Psoas muscle (tissue), 7 donors: ENCODE measurements at regions not wholly inside any gene's neighbourhood (a gene's known extent, or its start where the extent isn't known, plus 50 kb on each side); places are given as distances from the start of the nearest gene placed in this dataset.
"Not testable (repeated sequence)": the region's sequence is repeated elsewhere in the genome, so short reads cannot be mapped to it uniquely, and the experiment has no call there.

Experiments used
- ATAC-seq, 4 donors: fragments of 200-7000 bp; cut with Tn5 transposase; one replicate each; pipeline ENCODE4 v1.9.1; 2020; ENCODE audit warnings: moderate library complexity in 3 of 4, mild to moderate bottlenecking in 2 of 4
- DNase-seq, 2 donors: peaks; one replicate each; pipeline ENCODE4 v3.0.0-alpha.2; 2020
- H3K27ac ChIP-seq: fragments of 200-600 bp; one replicate; pipeline ENCODE4 v1.8.0; 2022
- H3K27me3 ChIP-seq, 3 donors: fragments of 200-600 bp in 1 of 3; one replicate each; pipeline versions ENCODE4 v1.6.1 to v1.8.0; 2013 to 2022; ENCODE audit warnings: low read length in 2 of 3, mild to moderate bottlenecking in 2 of 3, moderate library complexity in 1 of 3; ENCODE audit not compliant: insufficient read depth in 3 of 3
- H3K36me3 ChIP-seq, 2 donors: fragments of 200-600 bp in 1 of 2; one replicate each; pipeline versions ENCODE4 v1.6.1 to v1.8.0; 2013 to 2022; ENCODE audit warnings: low read depth in 1 of 2, mild to moderate bottlenecking in 1 of 2, moderate library complexity in 1 of 2; ENCODE audit not compliant: insufficient read depth in 1 of 2
- H3K4me1 ChIP-seq: fragments of 200-600 bp; one replicate; pipeline ENCODE4 v1.8.0; 2022
- H3K4me3 ChIP-seq: fragments of 200-600 bp; one replicate; pipeline ENCODE4 v1.8.0; 2022; ENCODE audit warnings: mild to moderate bottlenecking
- H3K9me3 ChIP-seq: fragments of 200-600 bp; one replicate; pipeline ENCODE4 v1.8.0; 2022
- CTCF ChIP-seq: fragments of 200-600 bp; IDR thresholded peaks from one replicate; pipeline ENCODE4 v1.8.0; 2022; ENCODE audit warnings: antibody characterized with exemption
- WGBS, 3 donors: extraction: QIAGEN DNeasy Blood & Tissue Kit; methylation state at CpG; one replicate each; pipeline versions ENCODE4 v1.1.6 to v1.1.7; 2013; 5-methylcytosine and 5-hydroxymethylcytosine counted together
- intact Hi-C, 2 donors: fragments of 100-400 bp; cut with DNase I; formaldehyde crosslinking; loops; one replicate each; pipeline versions ENCODE4 v1.11.0 to v1.14.2; 2022
- donor health status: healthy with polysubstance abuse.
- donor health status: DM: no; HTN: no; CAD: no; lungs with moderate emphysema.
- donor health status: Bipolar disorder and iron deficiency.
- donor health status: healthy.
- donor health status: DM: yes; HTN: yes; CAD: no.
- donor health status: DM: no; HTN: no; CAD: no.
- donor health status: DM: yes; HTN: yes; CAD: no.

- H3K4me3 ChIP-seq, ATAC-seq, H3K36me3 ChIP-seq, H3K4me1 ChIP-seq, H3K27me3 ChIP-seq, H3K27ac ChIP-seq, intact Hi-C loops, DNase-seq, H3K9me3 ChIP-seq: not testable (repeated sequence)
- 92 to 94% (median 93%) methylated on average over 30 of the region's 30 CpGs for WGBS, 3 donors
Observed at GRCh38 chr17:26981845-26982425, 312.0 kb upstream of the WSB1 start.

- not testable (repeated sequence) for H3K4me1 ChIP-seq, ATAC-seq
- 80 to 83% (median 82%) methylated on average over 3 of the region's 3 CpGs for WGBS, 3 donors
Observed at GRCh38 chr17:26982563-26982962, 311.4 kb upstream of the WSB1 start.

GRCh38 chr17:26987851-26988250 lies 306.1 kb upstream of the WSB1 start:
- intact Hi-C loops, ATAC-seq, H3K27ac ChIP-seq: not testable (repeated sequence)

More at GRCh38 chr17:26982563-26982962, 311.4 kb upstream of the WSB1 start:
- H3K36me3 ChIP-seq, intact Hi-C loops, DNase-seq, H3K27ac ChIP-seq, H3K9me3 ChIP-seq, H3K27me3 ChIP-seq, H3K4me3 ChIP-seq: not testable (repeated sequence)

GRCh38 chr17:26994648-26995047 lies 299.3 kb upstream of the WSB1 start:
- H3K4me1 ChIP-seq, DNase-seq, H3K27ac ChIP-seq, H3K27me3 ChIP-seq, H3K36me3 ChIP-seq, H3K9me3 ChIP-seq, intact Hi-C loops, H3K4me3 ChIP-seq, ATAC-seq: not testable (repeated sequence)
- WGBS, 3 donors = 67 to 73% (median 68%) methylated on average over 6 of the region's 6 CpGs

More at GRCh38 chr17:26987851-26988250, 306.1 kb upstream of the WSB1 start:
- H3K4me1 ChIP-seq, H3K9me3 ChIP-seq, H3K27me3 ChIP-seq, H3K36me3 ChIP-seq, DNase-seq, H3K4me3 ChIP-seq: not testable (repeated sequence)
- 57 to 70% (median 63%) methylated on average over 3 of the region's 3 CpGs for WGBS, 3 donors

- H3K27ac ChIP-seq, ATAC-seq, H3K4me1 ChIP-seq, H3K36me3 ChIP-seq, H3K4me3 ChIP-seq, DNase-seq, H3K9me3 ChIP-seq, H3K27me3 ChIP-seq, intact Hi-C loops: not testable (repeated sequence)
- 59 to 64% (median 62%) methylated on average over 7 of the region's 7 CpGs for WGBS, 3 donors
Observed at GRCh38 chr17:26996146-26996916, 297.6 kb upstream of the WSB1 start.

GRCh38 chr17:27007734-27008531 lies 286.0 kb upstream of the WSB1 start:
- H3K9me3 ChIP-seq, ATAC-seq, intact Hi-C loops, H3K27ac ChIP-seq, H3K4me3 ChIP-seq, H3K4me1 ChIP-seq, H3K36me3 ChIP-seq, DNase-seq, H3K27me3 ChIP-seq: not testable (repeated sequence)
- WGBS, 3 donors = 67 to 69% (median 69%) methylated on average over 4 of the region's 4 CpGs

- intact Hi-C loops = no loop called here
- DNase-seq (no peak), ATAC-seq (no peak)
- TF ChIP-seq CTCF = no peak
- Histone ChIP-seq H3K27ac (no peak overlapping the region), H3K4me3 (no peak overlapping the region), H3K4me1 (no peaks in the 10 kb centered on the region), H3K27me3 (no peaks in the 10 kb centered on the region), H3K36me3 (no peaks in the 10 kb centered on the region), H3K9me3 (no peaks in the 10 kb centered on the region)
- 81 to 84% (median 83%) methylated on average over 14 of the region's 14 CpGs for WGBS, 3 donors
Observed at GRCh38 chr17:27009087-27009486, 284.8 kb upstream of the WSB1 start.

- DNase-seq, H3K4me1 ChIP-seq, ATAC-seq, H3K4me3 ChIP-seq, intact Hi-C loops, H3K36me3 ChIP-seq, H3K27me3 ChIP-seq, H3K27ac ChIP-seq, H3K9me3 ChIP-seq: not testable (repeated sequence)
- WGBS, 3 donors = 24 to 35% (median 28%) methylated on average over 3 of the region's 3 CpGs
Observed at GRCh38 chr17:27010138-27010537, 283.8 kb upstream of the WSB1 start.

GRCh38 chr17:27030552-27030951 lies 263.4 kb upstream of the WSB1 start:
- H3K4me1 ChIP-seq, H3K4me3 ChIP-seq, DNase-seq, H3K36me3 ChIP-seq, H3K9me3 ChIP-seq, ATAC-seq, H3K27me3 ChIP-seq, H3K27ac ChIP-seq, intact Hi-C loops: not testable (repeated sequence)
- 57 to 67% (median 60%) methylated on average over 3 of the region's 3 CpGs for WGBS, 3 donors
